H1 (cell line): ENCODE measurements at regions not wholly inside any gene's neighbourhood (a gene's known extent, or its start where the extent isn't known, plus 50 kb on each side); places are given as distances from the start of the nearest gene placed in this dataset.

Experiments used
- CTCF ChIA-PET: fragments of 300-600 bp; sonication (Branson Sonifier 250); formaldehyde crosslinking; loops from one replicate; lab custom pipeline; 2021; ENCODE audit not compliant: partially characterized antibody; lab: Charles Lee
- POLR2A ChIA-PET: fragments of 300-600 bp; sonication (Branson Sonifier 250); formaldehyde crosslinking; loops from one replicate; lab custom pipeline; 2021; ENCODE audit warnings: inconsistent platforms; ENCODE audit not compliant: partially characterized antibody; lab: Charles Lee
- DNase-seq, 2 experiments: peaks; one replicate each; pipeline versions ENCODE4 v3.0.0 to v3.0.0-alpha.2; 2010 to 2022; ENCODE audit warnings: low spot score in 2 of 2, low read depth in 1 of 2, mixed read lengths in 1 of 2
- FAIRE-seq: peaks from 2 replicates; lab custom pipeline; 2011; peaks lifted over from hg19 to GRCh38; lab: Jason Lieb, UNC
- H2AFZ ChIP-seq: 2 replicates; pipeline ENCODE4 v1.8.1; 2012; ENCODE audit warnings: low read length, inconsistent platforms
- H2AK5ac ChIP-seq: 2 replicates; pipeline ENCODE4 v1.6.1; 2013; ENCODE audit warnings: low read depth, low read length
- H2BK120ac ChIP-seq: replicated peaks from 2 replicates; pipeline ENCODE3; 2013; ENCODE audit warnings: low read depth, low read length, inconsistent platforms
- H2BK12ac ChIP-seq: 2 replicates; pipeline ENCODE4 v1.6.1; 2013; ENCODE audit warnings: low read depth, low read length
- H2BK15ac ChIP-seq: 2 replicates; pipeline ENCODE4 v1.6.1; 2013; ENCODE audit warnings: low read length
- H2BK20ac ChIP-seq: 2 replicates; pipeline ENCODE4 v1.6.1; 2013; ENCODE audit warnings: low read length
- H2BK5ac ChIP-seq: 2 replicates; pipeline ENCODE4 v1.6.1; 2013; ENCODE audit warnings: low read depth, low read length
- H3K14ac ChIP-seq: 2 replicates; pipeline ENCODE4 v1.6.1; 2013; ENCODE audit warnings: inconsistent platforms; ENCODE audit not compliant: insufficient read length
- H3K18ac ChIP-seq: 2 replicates; pipeline ENCODE4 v1.6.1; 2013; ENCODE audit warnings: low read length; ENCODE audit errors: extremely low read depth
- H3K23ac ChIP-seq: 2 replicates; pipeline ENCODE4 v1.6.1; 2013; ENCODE audit warnings: inconsistent platforms; ENCODE audit not compliant: insufficient read length
- H3K23me2 ChIP-seq: 2 replicates; pipeline ENCODE4 v1.6.1; 2013; ENCODE audit warnings: low read depth, low read length
- H3K27ac ChIP-seq: 2 replicates; pipeline ENCODE4 v1.6.1; 2011; ENCODE audit warnings: low read depth, low read length, inconsistent platforms
- H3K27me3 ChIP-seq, 4 experiments: replicated peaks in 1 of 4; 1 replicate in 1 of 4; 2 replicates in 3 of 4; pipeline versions ENCODE4 v1.6.1 to v1.8.1; 2011 to 2013; ENCODE audit warnings: low read length in 3 of 4, mild to moderate bottlenecking in 3 of 4, inconsistent platforms in 2 of 4, mixed read lengths in 2 of 4, moderate library complexity in 1 of 4; ENCODE audit not compliant: control insufficient read depth in 3 of 4, insufficient read depth in 3 of 4; ENCODE audit errors: extremely low read depth in 1 of 4
- H3K36me3 ChIP-seq, 4 experiments: 2 replicates each; pipeline versions ENCODE4 v1.6.1 to v1.8.1; 2011 to 2013; ENCODE audit warnings: mild to moderate bottlenecking in 4 of 4, low read length in 3 of 4, moderate library complexity in 2 of 4, control low read depth in 1 of 4, inconsistent platforms in 1 of 4; ENCODE audit not compliant: insufficient read depth in 4 of 4, control insufficient read depth in 2 of 4
- H3K4ac ChIP-seq: replicated peaks from 2 replicates; pipeline ENCODE3; 2013; ENCODE audit warnings: low read length, low read depth, mixed read lengths, inconsistent platforms; ENCODE audit not compliant: insufficient read length
- H3K4me1 ChIP-seq, 4 experiments: replicated peaks in 1 of 4; 1 replicate in 1 of 4; 2 replicates in 3 of 4; pipeline versions ENCODE4 v1.6.1 to v1.8.1; 2011 to 2013; ENCODE audit warnings: low read length in 3 of 4, inconsistent platforms in 2 of 4, mixed read lengths in 1 of 4; ENCODE audit not compliant: insufficient read depth in 4 of 4, control insufficient read depth in 3 of 4
- H3K4me2 ChIP-seq, 2 experiments: 2 replicates each; pipeline versions ENCODE4 v1.6.1 to v1.8.1; 2011 to 2013; ENCODE audit warnings: low read depth in 2 of 2, low read length in 2 of 2, control low read depth in 1 of 2, inconsistent platforms in 1 of 2, mild to moderate bottlenecking in 1 of 2; ENCODE audit not compliant: insufficient read depth in 1 of 2
- H3K4me3 ChIP-seq, 4 experiments: fragments of 200-600, 300-600 bp in 1 of 4; sonication (generic), shearing (Covaris generic), sonication (Bioruptor Twin) in 1 of 4; 2 replicates each; pipeline versions ENCODE4 v1.5.1 to v1.8.1; 2011 to 2016; ENCODE audit warnings: low read length in 4 of 4, low read depth in 3 of 4, control low read depth in 2 of 4, inconsistent platforms in 2 of 4, mild to moderate bottlenecking in 2 of 4, mixed read lengths in 1 of 4, moderate library complexity in 1 of 4; ENCODE audit not compliant: insufficient read depth in 2 of 4; ENCODE audit errors: extremely low read depth in 1 of 4
- H3K56ac ChIP-seq: replicated peaks from 2 replicates; pipeline ENCODE3; 2013; ENCODE audit warnings: low read depth, mild to moderate bottlenecking, mixed read lengths, low read length, inconsistent platforms; ENCODE audit not compliant: insufficient read length
- H3K79me1 ChIP-seq: 2 replicates; pipeline ENCODE4 v1.6.1; 2013; ENCODE audit warnings: low read depth, low read length, control low read depth
- H3K79me2 ChIP-seq, 2 experiments: 2 replicates each; pipeline versions ENCODE4 v1.6.1 to v1.8.1; 2012 to 2013; ENCODE audit warnings: low read length in 2 of 2, mild to moderate bottlenecking in 2 of 2, inconsistent platforms in 1 of 2; ENCODE audit not compliant: insufficient read depth in 2 of 2, control insufficient read depth in 1 of 2
- H3K9ac ChIP-seq, 4 experiments: replicated peaks in 1 of 4; 1 replicate in 1 of 4; 2 replicates in 3 of 4; pipeline versions ENCODE4 v1.6.1 to v1.8.1; 2011 to 2013; ENCODE audit warnings: low read depth in 3 of 4, low read length in 3 of 4, control low read depth in 2 of 4, mild to moderate bottlenecking in 2 of 4, moderate library complexity in 2 of 4, inconsistent platforms in 1 of 4; ENCODE audit errors: extremely low read depth in 1 of 4
- H3K9me3 ChIP-seq, 2 experiments: 2 replicates each; pipeline versions ENCODE4 v1.6.1 to v1.8.1; 2012 to 2013; ENCODE audit warnings: mild to moderate bottlenecking in 2 of 2, moderate library complexity in 2 of 2, control low read depth in 1 of 2, inconsistent platforms in 1 of 2, low read depth in 1 of 2, low read length in 1 of 2, mixed read lengths in 1 of 2; ENCODE audit not compliant: insufficient read depth in 2 of 2
- H4K20me1 ChIP-seq, 2 experiments: replicated peaks in 1 of 2; 2 replicates each; pipeline versions ENCODE3 to v1.8.1; 2011 to 2013; ENCODE audit warnings: inconsistent platforms in 2 of 2, low read length in 2 of 2, mild to moderate bottlenecking in 1 of 2; ENCODE audit not compliant: insufficient read depth in 2 of 2, control insufficient read depth in 1 of 2
- H4K5ac ChIP-seq: 2 replicates; pipeline ENCODE4 v1.6.1; 2013; ENCODE audit warnings: low read length, low read depth, mixed read lengths, inconsistent platforms; ENCODE audit not compliant: insufficient read length
- H4K8ac ChIP-seq: 2 replicates; pipeline ENCODE4 v1.8.0; 2013; ENCODE audit warnings: mild to moderate bottlenecking, moderate library complexity, low read length, inconsistent platforms; ENCODE audit not compliant: insufficient read depth; ENCODE audit errors: extremely low read depth
- H4K91ac ChIP-seq: replicated peaks from 2 replicates; pipeline ENCODE3; 2013; ENCODE audit warnings: low read length, mixed read lengths, inconsistent platforms; ENCODE audit not compliant: insufficient read length
- ASH2L ChIP-seq: fragments of 200-600, 300-600 bp; sonication (generic); IDR thresholded peaks from one replicate; pipeline ENCODE4 v1.7.1; 2017; ENCODE audit warnings: low read length
- GTF2F1 ChIP-seq: IDR thresholded peaks from 2 replicates; pipeline ENCODE4 v1.6.1; 2012; ENCODE audit warnings: low read depth, low read length, improper control_type of control experiment, borderline replicate concordance
- HDAC2 ChIP-seq, 2 experiments: fragments of 300-600 bp in 1 of 2; sonication (generic) in 1 of 2; IDR thresholded peaks; 2 replicates each; pipeline ENCODE4 v1.6.1; 2011 to 2012; ENCODE audit warnings: low read depth in 2 of 2, low read length in 2 of 2, mild to moderate bottlenecking in 2 of 2, moderate library complexity in 2 of 2, borderline replicate concordance in 1 of 2, inconsistent platforms in 1 of 2
- HDAC6 ChIP-seq: IDR thresholded peaks from one replicate; pipeline ENCODE4 v1.7.1; 2012; ENCODE audit warnings: low read depth, mild to moderate bottlenecking, inconsistent platforms, low read length, moderate library complexity
- JUND ChIP-seq: IDR thresholded peaks from 2 replicates; pipeline ENCODE4 v1.6.1; 2011; ENCODE audit warnings: mild to moderate bottlenecking, improper control_type of control experiment, low read length
- MAFK ChIP-seq: IDR thresholded peaks from 2 replicates; pipeline ENCODE4 v1.6.1; 2012; ENCODE audit warnings: low read depth, mild to moderate bottlenecking, improper control_type of control experiment, low read length
- POU5F1 ChIP-seq: IDR thresholded peaks from 2 replicates; pipeline ENCODE4 v1.6.1; 2011; ENCODE audit warnings: low read depth, mild to moderate bottlenecking, low read length, moderate library complexity
- RAD21 ChIP-seq, 2 experiments: IDR thresholded peaks in 1 of 2; conservative IDR thresholded peaks in 1 of 2; 2 replicates each; pipeline ENCODE4 v1.6.1; 2011; ENCODE audit warnings: low read depth in 2 of 2, low read length in 2 of 2, improper control_type of control experiment in 1 of 2, inconsistent platforms in 1 of 2, mild to moderate bottlenecking in 1 of 2, moderate library complexity in 1 of 2
- RXRA ChIP-seq: IDR thresholded peaks from 2 replicates; pipeline ENCODE4 v1.6.1; 2011; ENCODE audit warnings: low read depth, mild to moderate bottlenecking, low read length, moderate library complexity; ENCODE audit not compliant: insufficient read depth
- SRF ChIP-seq: IDR thresholded peaks from 2 replicates; pipeline ENCODE4 v1.6.1; 2011; ENCODE audit warnings: mild to moderate bottlenecking, low read depth, low read length, moderate library complexity
- TAF1 ChIP-seq: IDR thresholded peaks from 2 replicates; pipeline ENCODE4 v1.6.1; 2011; ENCODE audit warnings: mild to moderate bottlenecking, low read depth, low read length
- WGBS, 2 experiments: shearing (Covaris generic) in 1 of 2; methylation state at CpG; one replicate each; pipeline versions ENCODE4 v1.1.6 to v1.1.7; 2013 to 2015; ENCODE audit warnings: low lambda C conversion rate in 2 of 2, mixed read lengths in 2 of 2, inconsistent platforms in 1 of 2, low coverage in 1 of 2, missing lambda C conversion rate in 1 of 2; ENCODE audit not compliant: insufficient replicate concordance in 2 of 2, insufficient coverage in 1 of 2, insufficient read length in 1 of 2; ENCODE audit errors: extremely low coverage in 1 of 2, missing lambda C conversion rate in 1 of 2; 5-methylcytosine and 5-hydroxymethylcytosine counted together
- TF ChIP-seq, protein P1 (sequence below): IDR thresholded peaks from 2 replicates; pipeline ENCODE4 v1.6.1; 2012; ENCODE audit warnings: inconsistent platforms

DNA sequence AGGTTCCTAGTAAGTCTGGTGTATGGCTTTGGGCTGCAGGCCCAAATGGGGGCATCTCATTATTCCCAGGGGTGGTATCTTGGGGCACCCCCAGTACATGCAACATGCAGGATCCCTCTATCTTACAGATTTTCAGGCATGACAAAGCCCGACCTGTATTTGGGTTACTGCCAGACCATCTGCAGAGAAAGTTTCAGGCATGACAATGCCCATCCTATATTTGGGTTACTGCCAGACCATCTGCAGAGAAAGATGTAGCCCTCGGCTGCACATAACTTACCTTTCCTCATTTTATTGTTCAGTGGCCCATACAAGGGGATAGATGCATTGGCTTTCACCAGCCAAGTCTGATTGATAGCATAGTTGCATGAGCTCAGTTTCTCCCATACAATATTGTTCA lies 112.2 kb upstream of the RAB18 start:
- H2BK12ac ChIP-seq = no peak overlapping the region
- H3K79me1 ChIP-seq = no peaks in the 10 kb centered on the region
- DNase-seq (no peak), FAIRE-seq (no peak)
- no peak overlapping the region for H3K56ac ChIP-seq
- no peak overlapping the region for H4K8ac ChIP-seq
- no peak overlapping the region for H2BK5ac ChIP-seq
- no peak overlapping the region for H2AFZ ChIP-seq
- no peaks in the 10 kb centered on the region for H3K36me3 ChIP-seq
- TF ChIP-seq MAFK (no peak), TAF1 (no peak), JUND (no peak), RXRA (no peak), ASH2L (no peak), SRF (no peak), GTF2F1 (no peak), POU5F1 (no peak), RAD21 (IDR thresholded peaks at IDR 0.05 in 1 of 2, conservative IDR thresholded peaks at IDR 0.05 in 1 of 2; ENCODE audit: low read depth in 2 of 2, low read length in 2 of 2) (no peak), HDAC6 (no peak), HDAC2 (IDR thresholded peaks at IDR 0.05; ENCODE audit: borderline replicate concordance in 1 of 2, low read depth in 2 of 2, low read length in 2 of 2) (no peak)
- TF ChIP-seq, protein P1, sequence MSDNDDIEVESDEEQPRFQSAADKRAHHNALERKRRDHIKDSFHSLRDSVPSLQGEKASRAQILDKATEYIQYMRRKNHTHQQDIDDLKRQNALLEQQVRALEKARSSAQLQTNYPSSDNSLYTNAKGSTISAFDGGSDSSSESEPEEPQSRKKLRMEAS = no peak
- no peaks in the 10 kb centered on the region for H3K27me3 ChIP-seq
- no peaks in the 10 kb centered on the region for H3K23me2 ChIP-seq
- no peak overlapping the region for H3K23ac ChIP-seq
- H3K18ac ChIP-seq = no peak overlapping the region
- H4K5ac ChIP-seq = no peak overlapping the region
- no peak overlapping the region for H3K4me3 ChIP-seq
- no peak overlapping the region for H3K27ac ChIP-seq
- H4K91ac ChIP-seq = no peak overlapping the region
- no peaks in the 10 kb centered on the region for H3K9me3 ChIP-seq
- no peak overlapping the region for H3K4ac ChIP-seq
- H3K4me2 ChIP-seq = no peak overlapping the region
- H3K14ac ChIP-seq = no peak overlapping the region
- no peak overlapping the region for H2BK20ac ChIP-seq
- no peak overlapping the region for H3K9ac ChIP-seq
- no peaks in the 10 kb centered on the region for H4K20me1 ChIP-seq
- ChIA-PET POLR2A (no interaction called here), CTCF (no interaction called here)
- no peak overlapping the region for H2AK5ac ChIP-seq
- 89% methylated on average over 2 of the region's 2 CpGs; no CpG with 5 or more reads in 1 of the 2 experiments for WGBS, 2 experiments
- peaks cover 0 to 3% (median 1%) of the 10 kb centered on the region in 4 experiments; a peak in 4 of 7 replicates for H3K4me1 ChIP-seq
- no peak overlapping the region for H2BK15ac ChIP-seq
- H2BK120ac ChIP-seq = no peak overlapping the region
- H3K79me2 ChIP-seq = no peaks in the 10 kb centered on the region
